ENCODE measurements at regions not wholly inside any gene's neighbourhood (a gene's known extent, or its start where the extent isn't known, plus 50 kb on each side); places are given as distances from the start of the nearest gene placed in this dataset.

- H3K9me3 ChIP-seq (ENCODE audit: control insufficient read depth in 5 of 5, low read length in 5 of 5), result no peaks in the 10 kb centered on the region
- no peaks in the 10 kb centered on the region for H3K27me3 ChIP-seq (ENCODE audit: control insufficient read depth in 5 of 5, insufficient read depth in 4 of 5, low read length in 5 of 5)
- H3K27ac ChIP-seq (ENCODE audit: low read depth, low read length), result no peak overlapping the region
- no peak overlapping the region for H3K9ac ChIP-seq (ENCODE audit: low read length in 5 of 5)
- H3K4me3 ChIP-seq (ENCODE audit: low read depth in 1 of 5, low read length in 5 of 5), result no peak overlapping the region
- no peaks in the 10 kb centered on the region for H3K36me3 ChIP-seq (ENCODE audit: control insufficient read depth in 5 of 5, insufficient read depth in 5 of 5, low read length in 5 of 5)
- H3K4me1 ChIP-seq (ENCODE audit: control insufficient read depth in 5 of 5, insufficient read depth in 5 of 5, low read length in 5 of 5), result no peaks in the 10 kb centered on the region
Measured at GRCh38 chr13:99873141-99873540, 98.4 kb downstream of the ZIC5 start.

GRCh38 chr13:99871249-99871898, 100.2 kb downstream of the ZIC5 start:
- no peaks in the 10 kb centered on the region for H3K36me3 ChIP-seq (ENCODE audit: control insufficient read depth in 5 of 5, insufficient read depth in 5 of 5, low read length in 5 of 5)
- no peaks in the 10 kb centered on the region for H3K4me1 ChIP-seq (ENCODE audit: control insufficient read depth in 5 of 5, insufficient read depth in 5 of 5, low read length in 5 of 5)
- H3K9me3 ChIP-seq (ENCODE audit: control insufficient read depth in 5 of 5, low read length in 5 of 5), result no peaks in the 10 kb centered on the region
- H3K9ac ChIP-seq (ENCODE audit: low read length in 5 of 5), result no peak overlapping the region
- H3K27me3 ChIP-seq (ENCODE audit: control insufficient read depth in 5 of 5, insufficient read depth in 4 of 5, low read length in 5 of 5), result no peaks in the 10 kb centered on the region
- H3K27ac ChIP-seq (ENCODE audit: low read depth, low read length), result no peak overlapping the region
- no peak overlapping the region for H3K4me3 ChIP-seq (ENCODE audit: low read depth in 1 of 5, low read length in 5 of 5)

- Histone ChIP-seq H3K9me3 (ENCODE audit: control insufficient read depth in 5 of 5, low read length in 5 of 5) (no peaks in the 10 kb centered on the region), H3K4me1 (ENCODE audit: control insufficient read depth in 5 of 5, insufficient read depth in 5 of 5, low read length in 5 of 5) (no peaks in the 10 kb centered on the region), H3K36me3 (ENCODE audit: control insufficient read depth in 5 of 5, insufficient read depth in 5 of 5, low read length in 5 of 5) (peaks cover 0 to 3% (median 0%) of the 10 kb centered on the region in 5 donors), H3K27ac (ENCODE audit: low read depth, low read length) (no peak overlapping the region), H3K9ac (ENCODE audit: low read length in 5 of 5) (no peak overlapping the region), H3K4me3 (ENCODE audit: low read depth in 1 of 5, low read length in 5 of 5) (no peak overlapping the region), H3K27me3 (ENCODE audit: control insufficient read depth in 5 of 5, insufficient read depth in 4 of 5, low read length in 5 of 5) (no peaks in the 10 kb centered on the region)
Measured at GRCh38 chr13:99870541-99870940, 101.0 kb downstream of the ZIC5 start.

GRCh38 chr13:99869830-99870229, 101.7 kb downstream of the ZIC5 start:
- H3K27ac ChIP-seq (ENCODE audit: low read depth, low read length), result no peak overlapping the region
- no peaks in the 10 kb centered on the region for H3K9me3 ChIP-seq (ENCODE audit: control insufficient read depth in 5 of 5, low read length in 5 of 5)
- no peaks in the 10 kb centered on the region for H3K27me3 ChIP-seq (ENCODE audit: control insufficient read depth in 5 of 5, insufficient read depth in 4 of 5, low read length in 5 of 5)
- no peak overlapping the region for H3K9ac ChIP-seq (ENCODE audit: low read length in 5 of 5)
- H3K4me3 ChIP-seq (ENCODE audit: low read depth in 1 of 5, low read length in 5 of 5), result no peak overlapping the region
- peaks cover 0 to 5% (median 0%) of the 10 kb centered on the region in 5 donors for H3K36me3 ChIP-seq (ENCODE audit: control insufficient read depth in 5 of 5, insufficient read depth in 5 of 5, low read length in 5 of 5)
- H3K4me1 ChIP-seq (ENCODE audit: control insufficient read depth in 5 of 5, insufficient read depth in 5 of 5, low read length in 5 of 5), result no peaks in the 10 kb centered on the region

- H3K9ac ChIP-seq (ENCODE audit: low read length in 5 of 5), result no peak overlapping the region
- H3K4me1 ChIP-seq (ENCODE audit: control insufficient read depth in 5 of 5, insufficient read depth in 5 of 5, low read length in 5 of 5), result no peaks in the 10 kb centered on the region
- H3K9me3 ChIP-seq (ENCODE audit: control insufficient read depth in 5 of 5, low read length in 5 of 5), result no peaks in the 10 kb centered on the region
- H3K27ac ChIP-seq (ENCODE audit: low read depth, low read length), result no peak overlapping the region
- no peak overlapping the region for H3K4me3 ChIP-seq (ENCODE audit: low read depth in 1 of 5, low read length in 5 of 5)
- H3K27me3 ChIP-seq (ENCODE audit: control insufficient read depth in 5 of 5, insufficient read depth in 4 of 5, low read length in 5 of 5), result no peaks in the 10 kb centered on the region
- H3K36me3 ChIP-seq (ENCODE audit: control insufficient read depth in 5 of 5, insufficient read depth in 5 of 5, low read length in 5 of 5), result peaks cover 0 to 5% (median 0%) of the 10 kb centered on the region in 5 donors
Measured at GRCh38 chr13:99868767-99869166, 102.8 kb downstream of the ZIC5 start.

- Histone ChIP-seq H3K9me3 (ENCODE audit: control insufficient read depth in 5 of 5, low read length in 5 of 5) (no peaks in the 10 kb centered on the region), H3K36me3 (ENCODE audit: control insufficient read depth in 5 of 5, insufficient read depth in 5 of 5, low read length in 5 of 5) (peaks cover 0 to 5% (median 0%) of the 10 kb centered on the region in 5 donors), H3K9ac (ENCODE audit: low read length in 5 of 5) (no peak overlapping the region), H3K4me3 (ENCODE audit: low read depth in 1 of 5, low read length in 5 of 5) (no peak overlapping the region), H3K27me3 (ENCODE audit: control insufficient read depth in 5 of 5, insufficient read depth in 4 of 5, low read length in 5 of 5) (no peaks in the 10 kb centered on the region), H3K27ac (ENCODE audit: low read depth, low read length) (no peak overlapping the region), H3K4me1 (ENCODE audit: control insufficient read depth in 5 of 5, insufficient read depth in 5 of 5, low read length in 5 of 5) (no peaks in the 10 kb centered on the region)
Measured at GRCh38 chr13:99867535-99868257, 103.9 kb downstream of the ZIC5 start.

GRCh38 chr13:99866781-99867180, 104.8 kb downstream of the ZIC5 start:
- no peak overlapping the region for H3K9ac ChIP-seq (ENCODE audit: low read length in 5 of 5)
- H3K36me3 ChIP-seq (ENCODE audit: control insufficient read depth in 5 of 5, insufficient read depth in 5 of 5, low read length in 5 of 5), result peaks cover 0 to 5% (median 0%) of the 10 kb centered on the region in 5 donors
- H3K4me3 ChIP-seq (ENCODE audit: low read depth in 1 of 5, low read length in 5 of 5), result no peak overlapping the region
- H3K27me3 ChIP-seq (ENCODE audit: control insufficient read depth in 5 of 5, insufficient read depth in 4 of 5, low read length in 5 of 5), result no peaks in the 10 kb centered on the region
- no peak overlapping the region for H3K27ac ChIP-seq (ENCODE audit: low read depth, low read length)
- no peaks in the 10 kb centered on the region for H3K9me3 ChIP-seq (ENCODE audit: control insufficient read depth in 5 of 5, low read length in 5 of 5)
- no peaks in the 10 kb centered on the region for H3K4me1 ChIP-seq (ENCODE audit: control insufficient read depth in 5 of 5, insufficient read depth in 5 of 5, low read length in 5 of 5)

- H3K9me3 ChIP-seq (ENCODE audit: control insufficient read depth in 5 of 5, low read length in 5 of 5), result no peaks in the 10 kb centered on the region
- H3K4me1 ChIP-seq (ENCODE audit: control insufficient read depth in 5 of 5, insufficient read depth in 5 of 5, low read length in 5 of 5), result no peaks in the 10 kb centered on the region
- H3K27ac ChIP-seq (ENCODE audit: low read depth, low read length), result no peak overlapping the region
- no peak overlapping the region for H3K9ac ChIP-seq (ENCODE audit: low read length in 5 of 5)
- H3K27me3 ChIP-seq (ENCODE audit: control insufficient read depth in 5 of 5, insufficient read depth in 4 of 5, low read length in 5 of 5), result no peaks in the 10 kb centered on the region
- H3K36me3 ChIP-seq (ENCODE audit: control insufficient read depth in 5 of 5, insufficient read depth in 5 of 5, low read length in 5 of 5), result peaks cover 0 to 5% (median 0%) of the 10 kb centered on the region in 5 donors
- H3K4me3 ChIP-seq (ENCODE audit: low read depth in 1 of 5, low read length in 5 of 5), result no peak overlapping the region
Measured at GRCh38 chr13:99865420-99865930, 106.1 kb downstream of the ZIC5 start.

- Histone ChIP-seq H3K9me3 (ENCODE audit: control insufficient read depth in 5 of 5, low read length in 5 of 5) (no peaks in the 10 kb centered on the region), H3K36me3 (ENCODE audit: control insufficient read depth in 5 of 5, insufficient read depth in 5 of 5, low read length in 5 of 5) (peaks cover 0 to 5% (median 0%) of the 10 kb centered on the region in 5 donors), H3K27ac (ENCODE audit: low read depth, low read length) (no peak overlapping the region), H3K4me3 (ENCODE audit: low read depth in 1 of 5, low read length in 5 of 5) (no peak overlapping the region), H3K9ac (ENCODE audit: low read length in 5 of 5) (no peak overlapping the region), H3K27me3 (ENCODE audit: control insufficient read depth in 5 of 5, insufficient read depth in 4 of 5, low read length in 5 of 5) (no peaks in the 10 kb centered on the region), H3K4me1 (ENCODE audit: control insufficient read depth in 5 of 5, insufficient read depth in 5 of 5, low read length in 5 of 5) (no peaks in the 10 kb centered on the region)
Measured at GRCh38 chr13:99864627-99864990, 107.0 kb downstream of the ZIC5 start.

- H3K36me3 ChIP-seq (ENCODE audit: control insufficient read depth in 5 of 5, insufficient read depth in 5 of 5, low read length in 5 of 5), result peaks cover 0 to 5% (median 0%) of the 10 kb centered on the region in 5 donors
- H3K4me3 ChIP-seq (ENCODE audit: low read depth in 1 of 5, low read length in 5 of 5), result no peak overlapping the region
- no peaks in the 10 kb centered on the region for H3K4me1 ChIP-seq (ENCODE audit: control insufficient read depth in 5 of 5, insufficient read depth in 5 of 5, low read length in 5 of 5)
- no peaks in the 10 kb centered on the region for H3K27me3 ChIP-seq (ENCODE audit: control insufficient read depth in 5 of 5, insufficient read depth in 4 of 5, low read length in 5 of 5)
- H3K27ac ChIP-seq (ENCODE audit: low read depth, low read length), result no peak overlapping the region
- H3K9ac ChIP-seq (ENCODE audit: low read length in 5 of 5), result no peak overlapping the region
- H3K9me3 ChIP-seq (ENCODE audit: control insufficient read depth in 5 of 5, low read length in 5 of 5), result no peaks in the 10 kb centered on the region
Measured at GRCh38 chr13:99863789-99864626, 107.6 kb downstream of the ZIC5 start.
